Breast epithelium (tissue), 3 donors: ENCODE measurements at regions not wholly inside any gene's neighbourhood (a gene's known extent, or its start where the extent isn't known, plus 50 kb on each side); places are given as distances from the start of the nearest gene placed in this dataset.

Source experiments
- POLR2A ChIP-seq: fragments of 450-650 bp; IDR thresholded peaks from one replicate; pipeline ENCODE4 v1.6.1; 2016; ENCODE audit warnings: antibody characterized with exemption, mild to moderate bottlenecking, moderate library complexity
- POLR2AphosphoS5 ChIP-seq, 3 donors: sonication (generic); formaldehyde crosslinking; IDR thresholded peaks; one replicate each; pipeline ENCODE4 v1.6.1; 2017; ENCODE audit warnings: antibody characterized with exemption in 3 of 3
- TF ChIP-seq, protein P1 (sequence below), 3 donors: fragments of 450-650 bp; IDR thresholded peaks; one replicate each; pipeline ENCODE4 v1.5.1; 2016 to 2017; ENCODE audit warnings: antibody characterized with exemption in 3 of 3, mild to moderate bottlenecking in 3 of 3, moderate library complexity in 3 of 3

DNA sequence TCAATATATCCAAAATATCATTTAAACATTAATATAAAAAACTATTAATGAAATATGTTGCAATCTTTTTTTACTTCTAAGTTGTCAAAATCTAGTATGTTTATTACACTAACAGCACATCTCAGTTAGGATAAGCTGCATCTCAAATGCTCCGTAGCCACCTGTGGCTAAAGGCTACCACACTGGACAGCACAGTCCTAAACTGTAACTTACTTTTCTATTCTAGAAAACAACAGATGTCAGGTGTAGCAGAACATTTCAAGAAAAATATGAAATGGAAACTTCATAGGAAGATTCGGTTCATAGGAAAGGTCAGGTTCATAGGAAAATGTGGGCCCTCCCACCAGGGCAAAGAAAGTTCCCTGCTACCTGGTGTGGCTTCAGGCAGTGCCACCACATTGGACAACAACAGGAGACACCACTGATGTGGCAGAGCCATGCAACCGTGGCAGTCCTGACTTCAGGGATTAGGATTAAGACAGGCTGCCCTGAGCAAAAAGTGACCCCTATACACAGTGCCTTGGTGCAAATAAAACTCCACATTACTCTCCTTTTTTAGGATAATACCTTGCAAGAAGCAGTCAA is 197.8 kb upstream of the NR4A3 start:
- TF ChIP-seq, protein P1, sequence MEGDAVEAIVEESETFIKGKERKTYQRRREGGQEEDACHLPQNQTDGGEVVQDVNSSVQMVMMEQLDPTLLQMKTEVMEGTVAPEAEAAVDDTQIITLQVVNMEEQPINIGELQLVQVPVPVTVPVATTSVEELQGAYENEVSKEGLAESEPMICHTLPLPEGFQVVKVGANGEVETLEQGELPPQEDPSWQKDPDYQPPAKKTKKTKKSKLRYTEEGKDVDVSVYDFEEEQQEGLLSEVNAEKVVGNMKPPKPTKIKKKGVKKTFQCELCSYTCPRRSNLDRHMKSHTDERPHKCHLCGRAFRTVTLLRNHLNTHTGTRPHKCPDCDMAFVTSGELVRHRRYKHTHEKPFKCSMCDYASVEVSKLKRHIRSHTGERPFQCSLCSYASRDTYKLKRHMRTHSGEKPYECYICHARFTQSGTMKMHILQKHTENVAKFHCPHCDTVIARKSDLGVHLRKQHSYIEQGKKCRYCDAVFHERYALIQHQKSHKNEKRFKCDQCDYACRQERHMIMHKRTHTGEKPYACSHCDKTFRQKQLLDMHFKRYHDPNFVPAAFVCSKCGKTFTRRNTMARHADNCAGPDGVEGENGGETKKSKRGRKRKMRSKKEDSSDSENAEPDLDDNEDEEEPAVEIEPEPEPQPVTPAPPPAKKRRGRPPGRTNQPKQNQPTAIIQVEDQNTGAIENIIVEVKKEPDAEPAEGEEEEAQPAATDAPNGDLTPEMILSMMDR (IDR thresholded peaks at IDR 0.05) = no peak
- TF ChIP-seq POLR2A (no peak), POLR2AphosphoS5 (IDR thresholded peaks at IDR 0.05) (no peak)
